DOHH2 (cell line): ENCODE measurements at regions not wholly inside any gene's neighbourhood (a gene's known extent, or its start where the extent isn't known, plus 50 kb on each side); places are given as distances from the start of the nearest gene placed in this dataset.

Experiments
- EZH2phosphoT487 ChIP-seq: fragments of 200-600 bp; sonication (generic); IDR thresholded peaks from 2 replicates; pipeline ENCODE4 v1.6.1; 2017; ENCODE audit warnings: borderline replicate concordance, mild to moderate bottlenecking, antibody characterized with exemption, low read length, moderate library complexity, mixed read lengths
- TF ChIP-seq, protein P1 (sequence below): fragments of 200-600 bp; sonication (generic); IDR thresholded peaks from one replicate; pipeline ENCODE4 v1.5.1; 2014; ENCODE audit warnings: antibody characterized with exemption, mild to moderate bottlenecking, low read depth, low read length; ENCODE audit not compliant: poor library complexity, severe bottlenecking

- TF ChIP-seq, protein P1, sequence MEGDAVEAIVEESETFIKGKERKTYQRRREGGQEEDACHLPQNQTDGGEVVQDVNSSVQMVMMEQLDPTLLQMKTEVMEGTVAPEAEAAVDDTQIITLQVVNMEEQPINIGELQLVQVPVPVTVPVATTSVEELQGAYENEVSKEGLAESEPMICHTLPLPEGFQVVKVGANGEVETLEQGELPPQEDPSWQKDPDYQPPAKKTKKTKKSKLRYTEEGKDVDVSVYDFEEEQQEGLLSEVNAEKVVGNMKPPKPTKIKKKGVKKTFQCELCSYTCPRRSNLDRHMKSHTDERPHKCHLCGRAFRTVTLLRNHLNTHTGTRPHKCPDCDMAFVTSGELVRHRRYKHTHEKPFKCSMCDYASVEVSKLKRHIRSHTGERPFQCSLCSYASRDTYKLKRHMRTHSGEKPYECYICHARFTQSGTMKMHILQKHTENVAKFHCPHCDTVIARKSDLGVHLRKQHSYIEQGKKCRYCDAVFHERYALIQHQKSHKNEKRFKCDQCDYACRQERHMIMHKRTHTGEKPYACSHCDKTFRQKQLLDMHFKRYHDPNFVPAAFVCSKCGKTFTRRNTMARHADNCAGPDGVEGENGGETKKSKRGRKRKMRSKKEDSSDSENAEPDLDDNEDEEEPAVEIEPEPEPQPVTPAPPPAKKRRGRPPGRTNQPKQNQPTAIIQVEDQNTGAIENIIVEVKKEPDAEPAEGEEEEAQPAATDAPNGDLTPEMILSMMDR: no peak
- TF ChIP-seq EZH2phosphoT487: no peak
Observed at GRCh38 chr15:87734571-87735373, 521.8 kb downstream of the NTRK3 start.
